GM19351 (cell line): ENCODE measurements at regions not wholly inside any gene's neighbourhood (a gene's known extent, or its start where the extent isn't known, plus 50 kb on each side); places are given as distances from the start of the nearest gene placed in this dataset.
"Not testable (repeated sequence)": the region's sequence is repeated elsewhere in the genome, so short reads cannot be mapped to it uniquely, and the experiment has no call there.

Experiments
- ATAC-seq: cut with Tn5 transposase; IDR thresholded peaks from one replicate; pipeline ENCODE4 v1.9.1; 2021; ENCODE audit warnings: mild to moderate bottlenecking, moderate library complexity; ENCODE audit not compliant: unreplicated experiment

- no peak for ATAC-seq
These were observed 129.7 kb upstream of the SEC61G start for GRCh38 chr7:54888734-54889082.

DNA sequence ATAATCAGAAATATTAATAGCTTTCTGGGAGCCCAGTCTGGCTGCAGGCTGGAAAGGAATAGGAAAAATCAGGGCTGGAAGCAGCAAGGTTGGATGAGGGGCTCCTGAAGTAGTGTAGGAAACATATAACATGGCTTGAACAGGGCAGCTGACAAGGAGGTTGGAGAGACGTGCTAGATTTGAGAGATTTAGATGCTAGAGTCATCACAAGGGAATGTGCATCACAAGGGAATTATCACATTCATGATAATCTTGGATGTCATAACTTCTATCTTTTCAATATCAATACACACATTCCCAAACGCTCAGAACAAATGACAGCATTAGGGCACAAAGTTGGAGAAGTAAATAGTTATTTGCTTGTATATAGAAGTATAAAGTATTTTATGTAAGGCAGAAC lies 120.9 kb upstream of the EGFR start:
- no peak for ATAC-seq

DNA sequence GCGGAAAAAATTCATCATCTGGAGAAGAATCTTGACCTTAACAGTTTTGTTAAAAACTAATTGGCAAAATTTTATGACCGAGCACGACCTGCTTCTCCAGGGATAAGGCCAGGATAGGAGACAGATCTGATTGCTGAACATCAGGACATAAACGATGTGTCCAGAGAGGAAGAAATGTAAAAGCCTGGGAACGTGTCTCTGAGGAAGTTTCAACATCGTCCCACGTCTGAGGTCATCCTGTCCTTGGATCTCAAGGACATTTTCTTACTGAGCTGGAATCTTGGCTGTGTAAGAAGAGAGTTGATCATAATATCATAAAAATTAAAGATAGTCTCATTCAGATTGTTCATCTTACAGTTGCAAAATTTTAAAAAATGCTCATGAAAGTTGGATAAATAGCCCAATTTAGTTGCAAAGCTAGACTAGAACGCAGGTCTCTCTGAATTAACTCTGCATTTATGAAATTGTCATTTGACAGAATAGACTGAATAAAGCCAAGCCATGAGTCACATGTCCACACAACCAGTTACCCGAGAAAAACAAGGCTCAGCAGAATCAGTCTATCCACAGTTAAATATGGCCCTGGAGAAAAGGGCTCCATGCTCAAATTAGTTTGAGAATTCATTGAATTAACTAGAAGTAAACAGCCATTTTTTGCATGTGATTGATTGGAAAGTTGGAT lies 120.0 kb upstream of the EGFR start:
- ATAC-seq, result no peak

- ATAC-seq, result no peak
These were observed 117.0 kb upstream of the EGFR start for GRCh38 chr7:54901840-54902239.

- no peak for ATAC-seq
These were observed 114.7 kb upstream of the EGFR start for GRCh38 chr7:54904130-54904529.

- no peak for ATAC-seq
These were observed 113.8 kb upstream of the EGFR start for GRCh38 chr7:54904986-54905385.

- no peak for ATAC-seq
These were observed 111.9 kb upstream of the EGFR start for GRCh38 chr7:54906963-54907362.

- no peak for ATAC-seq
These were observed 110.8 kb upstream of the EGFR start for GRCh38 chr7:54907981-54908380.

DNA sequence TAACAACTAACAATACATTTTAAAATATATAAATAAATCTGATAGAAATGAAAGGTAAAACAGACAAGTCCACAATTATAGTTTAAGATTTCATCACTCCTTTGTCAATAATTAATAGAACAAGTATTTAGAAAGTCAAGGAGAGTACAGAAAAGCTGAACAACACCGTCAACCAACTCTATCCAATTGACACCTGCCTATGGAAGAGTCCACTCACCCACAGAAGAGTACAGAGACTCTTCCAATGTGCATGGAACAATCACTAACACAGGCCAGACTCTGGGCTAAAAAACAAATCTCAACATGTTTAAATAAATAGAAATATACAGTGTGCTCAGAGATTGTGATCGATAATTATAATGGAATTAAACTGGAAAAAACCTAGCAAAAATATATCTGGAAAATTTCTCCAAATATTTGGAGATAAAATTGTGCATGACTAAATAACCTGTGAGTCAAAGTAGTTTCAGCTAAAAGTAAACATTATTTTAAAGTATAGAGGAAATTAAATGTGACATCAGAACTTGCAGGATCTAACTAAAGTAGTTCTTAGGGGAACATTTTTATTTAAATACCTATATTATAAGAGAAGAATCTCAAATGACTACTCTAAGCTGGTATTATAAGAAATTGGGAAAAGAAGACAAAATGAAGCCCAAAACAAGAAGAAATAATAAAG lies 109.9 kb upstream of the EGFR start:
- no peak for ATAC-seq

DNA sequence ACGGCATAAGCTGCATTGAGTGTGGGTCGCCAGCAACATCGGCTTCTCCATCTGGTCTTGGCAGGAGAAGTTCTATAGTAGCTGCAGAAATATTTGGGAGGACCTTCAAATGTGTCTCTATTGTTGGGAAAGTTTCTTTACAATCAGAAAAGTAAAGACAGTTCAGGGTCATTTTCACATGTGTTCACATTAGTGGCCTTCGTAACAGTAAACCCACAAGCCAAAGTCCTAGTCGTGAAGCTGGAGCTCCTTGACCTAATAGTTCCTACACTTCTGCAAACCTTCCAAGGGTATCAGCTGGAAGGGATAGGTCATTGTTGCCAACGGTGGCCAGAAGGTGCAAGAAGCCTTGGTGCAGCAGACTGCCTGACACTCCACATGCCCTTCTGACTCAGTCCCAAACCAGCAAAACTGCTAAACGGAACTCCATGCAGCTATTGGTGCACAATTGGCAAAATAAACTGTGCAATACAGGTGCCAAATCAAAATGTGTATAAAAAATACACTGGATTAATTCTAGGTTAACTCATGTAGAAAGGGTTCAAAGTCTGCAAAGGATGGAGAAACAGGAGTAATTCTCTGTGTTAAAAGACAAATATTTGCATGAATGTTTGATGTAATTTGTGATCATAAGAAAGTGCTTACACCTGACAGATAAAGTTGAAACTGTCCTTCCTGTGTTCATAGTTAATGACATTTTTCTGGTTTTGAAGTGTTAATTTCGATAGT lies 102.8 kb upstream of the EGFR start:
- ATAC-seq, result no peak

DNA sequence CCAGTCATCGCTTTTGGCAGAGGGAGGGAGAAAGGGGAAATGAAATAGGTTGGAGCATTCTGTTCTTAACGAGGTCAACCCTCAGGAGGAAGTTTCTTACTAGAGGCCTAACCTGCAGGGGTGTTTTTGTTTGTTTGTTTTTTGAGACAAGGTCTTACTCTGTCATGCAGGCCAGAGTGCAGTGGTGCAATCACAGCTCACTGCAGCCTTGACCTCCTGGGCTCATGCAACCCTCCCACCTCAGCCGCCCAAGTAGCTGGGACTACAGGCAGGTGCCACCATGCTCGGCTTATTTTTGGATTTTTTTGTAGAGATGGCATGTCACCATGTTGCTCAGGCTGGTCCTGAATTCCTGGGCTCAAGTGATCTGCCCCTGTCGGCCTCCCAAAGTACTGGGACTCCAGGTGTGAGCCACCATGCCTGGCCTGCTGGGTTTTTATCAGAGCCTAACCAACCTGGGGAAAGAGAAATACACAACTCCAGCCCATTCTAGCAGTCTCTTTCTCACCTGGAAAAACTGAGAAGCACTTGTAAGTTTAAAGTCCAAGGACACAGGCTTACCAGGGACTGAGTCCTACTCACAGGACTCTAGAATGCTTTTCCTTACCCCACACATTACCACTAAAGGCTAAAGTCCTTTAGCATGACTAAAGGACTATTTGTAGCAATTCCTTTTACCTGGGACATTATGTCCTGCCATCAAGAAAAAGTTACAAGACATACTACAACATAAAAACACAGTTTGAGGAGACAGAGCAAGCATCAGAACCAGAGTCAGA lies 101.0 kb upstream of the EGFR start:
- ATAC-seq, result no peak

- no peak for ATAC-seq
These were observed 97.7 kb upstream of the EGFR start for GRCh38 chr7:54921116-54921515.

DNA sequence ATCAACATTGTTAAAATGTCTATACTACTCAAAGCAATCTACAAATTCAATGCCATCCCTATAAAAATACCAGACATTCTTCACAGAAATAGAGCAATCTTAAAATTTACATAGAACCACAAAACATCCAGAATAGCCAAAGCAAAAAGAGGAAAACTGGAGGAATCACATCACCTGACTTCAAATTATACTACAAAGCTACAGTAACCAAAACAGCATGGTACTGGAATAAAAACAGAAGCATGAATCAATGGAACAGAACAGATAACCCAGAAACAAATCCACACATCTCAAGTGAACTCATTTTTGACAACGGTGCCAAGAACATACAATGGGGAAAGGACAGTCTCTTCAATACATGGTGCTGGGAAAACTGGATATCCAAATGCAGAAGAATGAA lies 87.3 kb upstream of the EGFR start:
- no peak for ATAC-seq

DNA sequence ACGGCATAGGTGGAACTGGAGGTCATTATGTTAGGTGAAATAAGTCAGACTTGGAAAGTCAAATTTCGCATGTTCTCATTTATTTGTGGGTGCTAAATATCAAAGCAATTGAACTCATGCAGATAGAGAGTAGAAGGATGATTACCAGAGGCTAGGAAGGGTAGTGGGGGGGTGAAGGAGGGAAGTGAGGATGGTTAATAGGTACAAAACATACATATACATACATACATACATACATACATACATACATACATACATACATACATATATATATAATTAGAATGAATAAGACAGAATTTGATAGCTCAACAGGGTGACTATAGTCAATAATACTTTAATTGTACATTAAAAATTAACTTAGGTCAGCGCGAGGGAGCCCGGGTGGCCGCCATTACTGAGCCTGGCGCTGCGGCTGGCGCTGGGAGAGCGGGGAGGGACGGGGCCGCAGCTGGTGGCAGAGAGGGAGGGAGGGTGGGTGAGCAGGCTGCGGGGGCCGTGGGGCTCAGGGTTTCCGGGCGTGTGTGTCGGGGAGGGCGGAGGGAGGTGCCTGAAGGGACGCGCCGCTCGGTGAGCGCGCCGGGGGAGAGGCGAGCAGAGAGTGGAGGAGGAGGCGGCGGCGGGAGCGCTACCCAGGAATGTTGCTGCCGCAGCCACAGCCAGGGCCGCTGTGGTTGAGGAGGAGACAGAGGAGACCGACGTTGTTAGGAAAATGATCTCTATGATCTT lies 85.8 kb upstream of the EGFR start:
- ATAC-seq, result no peak

DNA sequence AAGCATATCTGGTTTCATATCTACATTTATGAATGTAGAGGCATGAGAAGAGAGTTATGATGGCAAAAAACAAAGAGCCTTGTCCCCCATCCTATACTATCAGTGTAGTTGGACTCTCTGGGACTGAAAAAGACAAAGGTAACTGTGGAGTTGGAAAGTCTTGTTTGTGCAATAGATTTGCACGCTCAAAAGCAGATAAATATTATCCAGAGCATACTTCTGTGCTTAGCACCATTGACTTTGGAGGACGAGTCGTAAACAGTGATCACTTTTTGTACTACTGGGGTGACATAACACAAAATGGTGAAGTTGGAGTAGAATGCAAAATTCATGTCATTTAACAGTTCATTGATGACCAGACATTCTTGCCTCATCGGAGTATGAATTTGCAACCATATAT lies 85.2 kb upstream of the EGFR start:
- no peak for ATAC-seq

DNA sequence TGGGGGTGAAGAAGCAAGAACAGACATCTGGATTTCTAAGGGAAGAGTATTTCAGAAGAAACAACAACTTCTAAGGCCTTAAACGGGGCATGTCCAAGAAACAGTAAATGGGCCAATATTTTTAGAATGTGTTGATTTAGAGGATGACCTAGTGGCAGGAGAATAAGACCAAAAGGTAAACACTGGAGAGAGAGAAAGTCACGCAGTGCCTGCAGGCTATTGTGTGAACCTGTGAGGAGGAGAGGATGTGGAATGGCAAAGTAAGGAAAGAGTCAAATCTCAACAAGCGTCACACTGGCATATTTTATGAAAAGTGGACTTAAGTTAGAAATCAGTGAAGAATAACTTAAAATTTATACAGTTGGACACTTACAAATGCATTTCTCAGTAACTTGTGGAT lies 78.1 kb upstream of the EGFR start:
- ATAC-seq, result no peak

DNA sequence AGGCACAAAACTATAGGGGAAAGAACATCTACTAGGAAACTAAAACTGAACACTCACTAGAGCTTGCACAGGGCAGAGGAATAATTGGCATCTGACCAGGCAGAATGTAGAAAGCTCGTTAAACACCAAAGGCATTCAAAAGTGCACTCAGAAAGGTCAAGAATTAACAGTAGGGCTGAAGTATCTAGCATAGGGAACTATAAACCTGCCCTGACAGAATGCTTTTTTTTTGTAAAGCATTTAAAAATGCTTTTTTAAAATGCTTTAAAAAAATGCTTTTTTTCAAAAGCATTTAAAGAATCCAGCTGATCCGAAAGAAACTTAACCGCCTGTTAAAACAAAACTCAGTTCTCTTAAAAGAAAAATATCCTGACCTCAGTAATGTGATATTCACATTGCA lies 74.6 kb upstream of the EGFR start:
- ATAC-seq, result no peak

DNA sequence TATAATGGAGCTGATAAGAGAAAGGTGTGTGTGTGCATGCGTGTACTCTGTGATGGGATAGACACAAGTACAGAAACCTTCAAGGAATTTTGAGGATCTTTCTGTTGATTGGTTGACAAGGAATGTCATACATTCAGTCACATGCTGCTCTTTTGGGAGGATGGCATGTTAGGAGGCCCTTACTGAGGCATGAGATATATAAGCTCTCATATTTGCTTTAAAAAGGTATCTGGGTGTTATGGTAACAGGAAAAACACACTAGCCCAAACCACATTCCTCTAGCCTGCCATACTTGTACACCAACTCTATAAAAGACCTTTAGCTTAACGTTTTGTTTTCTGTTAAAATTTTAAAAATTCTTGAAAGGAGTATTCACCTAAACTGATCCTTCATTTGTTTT lies 72.5 kb upstream of the EGFR start:
- no peak for ATAC-seq

GRCh38 chr7:54946764-54947163 lies 72.1 kb upstream of the EGFR start:
- ATAC-seq, result no peak

GRCh38 chr7:54947266-54947665 lies 71.6 kb upstream of the EGFR start:
- ATAC-seq, result no peak

DNA sequence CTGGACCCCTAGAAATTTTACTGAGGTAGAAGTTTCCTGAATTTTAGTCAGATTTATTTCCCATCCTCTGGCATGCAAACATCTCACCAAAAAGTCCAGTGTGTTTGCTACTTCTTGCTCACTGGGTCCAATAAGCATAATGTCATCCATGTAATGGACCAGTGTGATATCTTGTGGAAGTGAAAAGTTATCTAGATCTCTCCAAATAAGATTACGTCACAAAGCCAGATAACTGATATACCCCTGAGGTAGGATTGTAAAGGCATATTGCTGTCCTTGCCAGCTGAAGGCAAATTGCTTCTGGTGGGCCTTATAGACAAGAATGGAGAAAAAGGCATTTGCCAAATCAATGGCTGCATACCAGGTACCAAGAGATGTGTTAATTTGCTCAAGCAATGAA lies 69.3 kb upstream of the EGFR start:
- ATAC-seq, result not testable (repeated sequence)
